H1 (cell line): ENCODE measurements at regions not wholly inside any gene's neighbourhood (a gene's known extent, or its start where the extent isn't known, plus 50 kb on each side); places are given as distances from the start of the nearest gene placed in this dataset.

ENCODE experiments used
- ATF2 ChIP-seq: IDR thresholded peaks from 2 replicates; pipeline ENCODE4 v1.6.1; 2012; ENCODE audit warnings: low read length, inconsistent platforms
- RNF2 ChIP-seq: fragments of 200-900, 300-1000 bp; sonication (generic); IDR thresholded peaks from 2 replicates; pipeline ENCODE4 v1.7.1; 2016; ENCODE audit warnings: borderline replicate concordance, low read depth, mild to moderate bottlenecking, antibody characterized with exemption, low read length; ENCODE audit not compliant: poor library complexity, severe bottlenecking; ENCODE audit errors: missing control alignments
- TBP ChIP-seq: IDR thresholded peaks from 2 replicates; pipeline ENCODE4 v1.6.1; 2011; ENCODE audit warnings: low read depth, low read length, improper control_type of control experiment
- TEAD4 ChIP-seq: IDR thresholded peaks from 2 replicates; pipeline ENCODE4 v1.6.1; 2012; ENCODE audit warnings: low read depth, low read length, inconsistent platforms, mixed read lengths

- TF ChIP-seq ATF2 (no peak), RNF2 (no peak), TEAD4 (no peak), TBP (no peak)
- TF ChIP-seq, all 59 proteins: peak for 0
Observed at GRCh38 chr10:10956681-10957542, 60.8 kb upstream of the CELF2 start (continued).
